NCI-H526 treated with DMSO at 0.1 percent for 48 hours (cell line): ENCODE measurements at regions not wholly inside any gene's neighbourhood (a gene's known extent, or its start where the extent isn't known, plus 50 kb on each side); places are given as distances from the start of the nearest gene placed in this dataset.
"Not testable (repeated sequence)": the region's sequence is repeated elsewhere in the genome, so short reads cannot be mapped to it uniquely, and the experiment has no call there.

Experiments
- DNase-seq: peaks from one replicate; lab custom pipeline; 2025; lab: John Stamatoyannopoulos, UW

- DNase-seq, result no peak
Observed at GRCh38 chr6:28658475-28659249, 133.0 kb downstream of the GPX5 start.

GRCh38 chr6:28659250-28659566 is 133.5 kb downstream of the GPX5 start:
- no peak for DNase-seq

GRCh38 chr6:28661097-28661713 is 135.5 kb downstream of the GPX5 start:
- DNase-seq, result no peak

GRCh38 chr6:28664870-28665396 is 139.3 kb downstream of the GPX5 start:
- DNase-seq, result no peak

GRCh38 chr6:28673417-28673786 is 147.7 kb downstream of the GPX5 start:
- no peak for DNase-seq

GRCh38 chr6:28673787-28674671 is 148.3 kb downstream of the GPX5 start:
- DNase-seq, result peak; percentile 40

DNA sequence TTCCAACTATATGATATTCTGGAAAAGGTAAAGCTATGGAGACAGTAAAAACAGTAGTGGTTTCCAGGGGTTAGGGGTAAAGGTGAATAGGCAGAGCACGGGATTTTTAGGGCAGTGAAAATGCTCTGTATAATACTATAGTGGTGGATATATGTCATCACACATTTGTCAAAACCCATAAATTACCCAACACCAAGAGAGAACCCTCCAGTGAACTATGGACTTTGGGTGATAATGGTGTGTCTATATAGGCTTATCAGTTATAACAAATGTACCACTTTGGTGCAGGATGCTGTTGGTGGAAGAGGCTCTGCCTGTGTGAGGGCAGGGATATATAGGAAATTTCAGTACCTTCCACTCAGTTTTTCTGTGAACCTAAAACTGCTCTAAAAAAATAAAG is 149.9 kb downstream of the GPX5 start:
- DNase-seq, result no peak

- no peak for DNase-seq
Observed at GRCh38 chr6:28682542-28682941, 156.9 kb downstream of the GPX5 start.

GRCh38 chr6:28682956-28683685 is 157.4 kb downstream of the GPX5 start:
- not testable (repeated sequence) for DNase-seq

DNA sequence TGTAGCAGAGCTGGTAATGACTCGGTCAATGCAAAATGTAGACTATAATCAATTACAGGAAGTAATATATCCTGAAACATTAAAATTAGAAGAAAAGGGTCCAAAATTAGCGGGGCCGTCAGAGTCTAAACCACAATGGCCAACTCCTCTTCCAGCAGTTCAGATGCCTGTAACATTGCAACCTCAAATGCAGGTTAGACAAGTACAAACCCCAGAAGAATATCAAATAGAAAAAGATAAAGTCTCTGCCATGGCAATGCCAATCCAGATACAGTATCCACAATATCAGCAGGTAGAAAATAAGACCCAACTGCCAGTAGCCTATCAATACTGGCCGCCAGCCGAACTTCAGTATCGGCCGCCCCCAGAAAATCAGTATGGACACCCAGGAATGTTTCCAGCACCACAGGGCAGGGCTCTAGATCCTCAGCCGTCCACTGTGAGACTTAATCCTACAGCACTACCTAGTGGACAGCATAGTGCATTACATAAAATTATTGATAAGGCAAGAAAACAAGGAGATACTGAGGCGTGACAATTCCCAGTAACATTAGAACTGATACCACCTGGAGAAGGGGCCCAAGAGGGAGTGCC is 158.4 kb downstream of the GPX5 start:
- DNase-seq, result peak; percentile 45

GRCh38 chr6:28685960-28686359 is 160.3 kb downstream of the GPX5 start:
- not testable (repeated sequence) for DNase-seq

GRCh38 chr6:28686446-28687027 is 160.9 kb downstream of the GPX5 start:
- peak; percentile 21 for DNase-seq

DNA sequence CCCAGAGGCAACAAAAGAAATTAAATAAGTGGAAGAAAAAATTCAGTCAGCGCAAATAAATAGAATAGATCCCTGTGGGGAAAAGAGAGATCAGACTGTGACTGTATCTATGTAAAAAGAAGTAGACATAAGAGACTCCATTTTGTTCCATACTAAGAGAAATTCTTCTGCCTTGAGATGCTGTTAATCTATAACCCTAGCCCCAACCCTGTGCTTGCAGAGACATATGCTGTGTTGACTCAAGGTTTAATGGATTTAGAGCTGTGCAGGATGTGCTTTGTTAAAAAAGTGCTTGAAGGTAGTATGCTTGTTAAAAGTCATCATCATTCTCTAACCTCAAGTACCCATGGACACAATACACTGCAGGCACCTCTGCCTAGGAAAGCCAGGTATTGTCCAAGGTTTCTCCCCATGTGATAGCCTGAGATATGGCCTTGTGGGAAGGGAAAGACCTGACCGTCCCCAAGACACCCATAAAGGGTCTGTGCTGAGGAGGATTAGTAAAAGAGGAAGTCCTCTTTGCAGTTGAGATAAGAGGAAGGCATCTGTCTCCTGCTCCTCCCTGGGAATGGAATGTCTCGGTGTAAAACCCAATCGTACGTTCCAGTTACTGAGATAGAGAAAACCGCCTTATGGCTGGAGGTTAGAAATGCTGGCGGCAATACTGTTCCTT is 161.8 kb downstream of the GPX5 start:
- DNase-seq, result not testable (repeated sequence)

DNA sequence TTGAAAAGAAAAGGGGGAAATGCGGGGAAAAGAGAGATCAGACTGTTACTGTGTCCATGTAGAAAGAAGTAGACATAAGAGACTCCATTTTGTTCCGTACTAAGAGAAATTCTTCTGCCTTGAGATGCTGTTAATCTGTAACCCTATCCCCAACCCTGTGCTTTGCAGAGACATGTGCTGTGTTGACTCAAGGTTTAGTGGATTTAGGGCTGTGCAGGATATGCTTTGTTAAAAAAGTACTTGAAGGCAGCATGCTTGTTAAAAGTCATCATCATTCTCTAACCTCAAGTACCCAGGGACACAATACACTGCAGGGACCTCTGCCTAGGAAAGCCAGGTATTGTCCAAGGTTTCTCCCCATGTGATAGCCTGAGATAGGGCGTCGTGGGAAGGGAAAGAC is 166.3 kb downstream of the GPX5 start:
- DNase-seq, result not testable (repeated sequence)

DNA sequence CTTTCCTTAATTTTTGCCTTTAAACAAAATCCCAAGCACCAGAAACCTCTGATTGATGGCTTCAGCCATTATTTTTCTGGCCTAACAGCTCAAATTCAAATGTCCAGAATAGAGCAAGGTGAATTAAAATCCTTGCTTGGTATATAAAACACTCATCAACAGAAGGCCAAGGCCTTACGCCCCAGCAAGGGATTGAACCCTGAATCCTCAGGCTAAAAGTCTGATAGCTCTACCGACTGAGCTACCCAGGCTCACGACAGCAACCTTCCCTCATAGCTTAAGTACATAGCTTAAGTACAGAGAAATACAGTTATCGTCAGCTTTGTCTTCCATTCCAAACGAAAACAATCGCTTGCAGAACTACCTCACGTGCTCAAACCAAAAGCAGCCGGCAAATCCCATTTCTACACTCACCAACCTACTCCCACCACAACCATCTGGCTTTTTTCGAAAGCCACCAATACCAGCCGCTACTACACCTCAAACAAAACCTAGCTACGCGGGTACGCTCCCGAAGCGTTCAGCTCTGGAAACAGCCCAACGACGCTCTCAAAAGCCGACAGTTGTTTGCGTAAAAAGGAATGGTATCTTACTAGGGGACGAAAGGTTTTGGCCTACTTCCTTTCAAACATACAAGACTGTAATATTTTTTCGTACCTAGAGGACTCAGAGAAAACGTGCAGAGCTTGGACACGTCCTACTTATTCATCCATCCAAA is 167.5 kb downstream of the GPX5 start:
- DNase-seq, result no peak

- DNase-seq, result no peak
Observed at GRCh38 chr6:28693751-28694443, 168.2 kb downstream of the GPX5 start.

- DNase-seq, result no peak
Observed at GRCh38 chr6:28695715-28696114, 170.0 kb downstream of the GPX5 start.

GRCh38 chr6:28696167-28696566 is 170.5 kb downstream of the GPX5 start:
- DNase-seq, result no peak

DNA sequence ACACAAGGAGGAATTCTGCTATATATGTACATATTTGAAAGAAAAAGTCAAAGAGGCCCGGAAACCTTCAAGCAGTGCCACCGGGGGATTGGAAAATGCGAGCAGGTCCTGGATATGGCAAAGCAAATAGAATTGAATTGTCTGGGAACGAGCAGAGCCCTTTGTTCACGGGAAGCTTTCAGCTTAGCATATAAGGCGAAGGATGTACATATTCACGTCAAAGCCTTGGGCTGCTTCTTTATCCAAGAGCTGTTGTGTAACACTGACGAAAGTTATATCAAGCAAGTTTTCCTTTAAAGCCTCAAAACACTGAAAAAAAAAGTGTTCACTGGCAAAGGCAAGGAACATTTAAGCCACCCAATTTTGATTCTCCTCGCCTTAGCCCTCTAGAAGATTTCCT is 171.0 kb downstream of the GPX5 start:
- no peak for DNase-seq
